Panc1 (cell line): ENCODE measurements at regions not wholly inside any gene's neighbourhood (a gene's known extent, or its start where the extent isn't known, plus 50 kb on each side); places are given as distances from the start of the nearest gene placed in this dataset.

ENCODE experiments used
- ATAC-seq: fragments of 200-7000 bp; cut with Tn5 transposase; 2 replicates; pipeline ENCODE4 v1.9.1; 2020; ENCODE audit warnings: mild to moderate bottlenecking, moderate library complexity
- BruUV-seq: library from RNA; stranded (reverse); fragments of 400-500 nt; replicated peaks from 2 replicates; lab custom pipeline; 2021; lab: Mats Ljungman, UMichigan
- CTCF ChIA-PET: fragments of 300-600 bp; sonication (Branson Sonifier 250); formaldehyde crosslinking; loops from one replicate; lab custom pipeline; 2022; ENCODE audit warnings: antibody characterized with exemption; lab: Charles Lee
- POLR2A ChIA-PET: fragments of 300-600 bp; sonication (Branson Sonifier 250); formaldehyde crosslinking; loops from one replicate; lab custom pipeline; 2022; ENCODE audit warnings: antibody characterized with exemption; lab: Charles Lee
- DNase-seq: peaks from one replicate; pipeline ENCODE4 v3.0.0-alpha.2; 2010; ENCODE audit warnings: low read depth, low spot score
- H3K27ac ChIP-seq: 2 replicates; pipeline ENCODE4 v1.5.1; 2011; ENCODE audit warnings: mild to moderate bottlenecking, low read length, inconsistent platforms
- H3K27me3 ChIP-seq: fragments of 200-500 bp; sonication (Bioruptor generic); 2 replicates; pipeline ENCODE4 v1.6.0; 2014; ENCODE audit warnings: low read length, inconsistent platforms; ENCODE audit not compliant: control insufficient read depth, insufficient read depth
- H3K36me3 ChIP-seq: fragments of 200-500 bp; sonication (Bioruptor generic); 2 replicates; pipeline ENCODE4 v1.5.1; 2014; ENCODE audit warnings: inconsistent platforms, mild to moderate bottlenecking, low read length, moderate library complexity; ENCODE audit not compliant: control insufficient read depth, insufficient read depth
- H3K4me1 ChIP-seq: 2 replicates; pipeline ENCODE4 v1.5.1; 2011; ENCODE audit warnings: inconsistent platforms, mild to moderate bottlenecking, low read length, moderate library complexity; ENCODE audit not compliant: control insufficient read depth, insufficient read depth
- H3K4me3 ChIP-seq, 2 experiments: 2 replicates each; pipeline ENCODE4 v1.5.1; 2011 to 2012; ENCODE audit warnings: low read depth in 2 of 2, low read length in 2 of 2, mild to moderate bottlenecking in 2 of 2, inconsistent platforms in 1 of 2, moderate library complexity in 1 of 2
- H3K9me3 ChIP-seq: fragments of 200-500 bp; sonication (Bioruptor generic); 2 replicates; pipeline ENCODE4 v1.5.1; 2014; ENCODE audit warnings: low read depth, mild to moderate bottlenecking, inconsistent platforms, low read length, moderate library complexity; ENCODE audit not compliant: control insufficient read depth, insufficient read depth
- POLR2AphosphoS5 ChIP-seq: IDR thresholded peaks from 2 replicates; pipeline ENCODE4 v1.6.1; 2012; ENCODE audit warnings: mild to moderate bottlenecking, low read depth, low read length, moderate library complexity
- SIN3A ChIP-seq: IDR thresholded peaks from 2 replicates; pipeline ENCODE4 v1.6.1; 2012; ENCODE audit warnings: low read depth, mild to moderate bottlenecking, low read length, moderate library complexity, borderline replicate concordance; ENCODE audit not compliant: insufficient read depth
- TCF7L2 ChIP-seq: IDR thresholded peaks from 2 replicates; pipeline ENCODE4 v1.6.1; 2011; ENCODE audit warnings: mild to moderate bottlenecking, low read depth, low read length, inconsistent platforms
- in situ Hi-C: cut with HindIII; loops from 2 replicates; pipeline ENCODE4 v1.10.0; 2016; ENCODE audit warnings: low sequenced_read_pairs, low pct_unique_long_range_greater_than_20kb
- intact Hi-C: fragments of 100-400 bp; cut with micrococcal nuclease; formaldehyde crosslinking; loops from one replicate; pipeline ENCODE4 v1.10.0; 2022; ENCODE audit not compliant: unreplicated experiment
- TF ChIP-seq, protein P1 (sequence below), 2 experiments: IDR thresholded peaks; 2 replicates each; pipeline ENCODE4 v1.6.1; 2011 to 2012; ENCODE audit warnings: low read depth in 2 of 2, control low read depth in 1 of 2, low read length in 1 of 2, mild to moderate bottlenecking in 1 of 2, moderate library complexity in 1 of 2; ENCODE audit not compliant: insufficient read depth in 1 of 2
- TF ChIP-seq, protein P2 (sequence below): fragments of 450-650 bp; IDR thresholded peaks from 2 replicates; pipeline ENCODE4 v1.5.1; 2017; ENCODE audit warnings: mild to moderate bottlenecking

DNA sequence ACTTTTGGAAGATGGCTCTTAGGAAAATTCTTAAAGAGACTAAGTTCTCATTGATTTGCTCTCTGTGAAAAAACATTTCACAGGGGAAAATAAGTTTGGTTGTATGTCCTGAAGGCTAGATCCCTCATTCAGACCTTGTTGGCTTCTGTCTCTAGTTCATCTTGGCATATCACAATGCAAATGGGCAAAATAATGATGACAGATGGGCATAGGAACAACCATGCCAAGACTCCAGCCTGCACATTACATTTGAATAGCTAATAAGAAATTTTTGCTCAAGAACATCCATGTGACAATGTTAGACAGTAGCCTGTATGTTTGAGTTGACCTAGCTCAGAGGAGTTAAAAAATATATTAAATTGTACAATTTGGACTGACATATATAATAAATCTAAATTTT lies 292.9 kb downstream of the PLA2G4A start:
- Histone ChIP-seq H3K9me3 (no peaks in the 10 kb centered on the region), H3K27ac (no peak overlapping the region), H3K36me3 (no peaks in the 10 kb centered on the region), H3K27me3 (no peaks in the 10 kb centered on the region), H3K4me1 (no peaks in the 10 kb centered on the region), H3K4me3 (no peak overlapping the region)
- BruUV-seq = no TSS peak
- CTCF ChIA-PET = no interaction called here
- no peak for DNase-seq
- intact Hi-C loops = no loop called here
- TF ChIP-seq, protein P1, sequence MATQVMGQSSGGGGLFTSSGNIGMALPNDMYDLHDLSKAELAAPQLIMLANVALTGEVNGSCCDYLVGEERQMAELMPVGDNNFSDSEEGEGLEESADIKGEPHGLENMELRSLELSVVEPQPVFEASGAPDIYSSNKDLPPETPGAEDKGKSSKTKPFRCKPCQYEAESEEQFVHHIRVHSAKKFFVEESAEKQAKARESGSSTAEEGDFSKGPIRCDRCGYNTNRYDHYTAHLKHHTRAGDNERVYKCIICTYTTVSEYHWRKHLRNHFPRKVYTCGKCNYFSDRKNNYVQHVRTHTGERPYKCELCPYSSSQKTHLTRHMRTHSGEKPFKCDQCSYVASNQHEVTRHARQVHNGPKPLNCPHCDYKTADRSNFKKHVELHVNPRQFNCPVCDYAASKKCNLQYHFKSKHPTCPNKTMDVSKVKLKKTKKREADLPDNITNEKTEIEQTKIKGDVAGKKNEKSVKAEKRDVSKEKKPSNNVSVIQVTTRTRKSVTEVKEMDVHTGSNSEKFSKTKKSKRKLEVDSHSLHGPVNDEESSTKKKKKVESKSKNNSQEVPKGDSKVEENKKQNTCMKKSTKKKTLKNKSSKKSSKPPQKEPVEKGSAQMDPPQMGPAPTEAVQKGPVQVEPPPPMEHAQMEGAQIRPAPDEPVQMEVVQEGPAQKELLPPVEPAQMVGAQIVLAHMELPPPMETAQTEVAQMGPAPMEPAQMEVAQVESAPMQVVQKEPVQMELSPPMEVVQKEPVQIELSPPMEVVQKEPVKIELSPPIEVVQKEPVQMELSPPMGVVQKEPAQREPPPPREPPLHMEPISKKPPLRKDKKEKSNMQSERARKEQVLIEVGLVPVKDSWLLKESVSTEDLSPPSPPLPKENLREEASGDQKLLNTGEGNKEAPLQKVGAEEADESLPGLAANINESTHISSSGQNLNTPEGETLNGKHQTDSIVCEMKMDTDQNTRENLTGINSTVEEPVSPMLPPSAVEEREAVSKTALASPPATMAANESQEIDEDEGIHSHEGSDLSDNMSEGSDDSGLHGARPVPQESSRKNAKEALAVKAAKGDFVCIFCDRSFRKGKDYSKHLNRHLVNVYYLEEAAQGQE (IDR thresholded peaks at IDR 0.05; ENCODE audit: insufficient read depth in 1 of 2, low read depth in 2 of 2, low read length in 1 of 2) = no peak
- no peak for TF ChIP-seq TCF7L2
- no peak for TF ChIP-seq POLR2AphosphoS5
- TF ChIP-seq SIN3A = no peak
- TF ChIP-seq, protein P2, sequence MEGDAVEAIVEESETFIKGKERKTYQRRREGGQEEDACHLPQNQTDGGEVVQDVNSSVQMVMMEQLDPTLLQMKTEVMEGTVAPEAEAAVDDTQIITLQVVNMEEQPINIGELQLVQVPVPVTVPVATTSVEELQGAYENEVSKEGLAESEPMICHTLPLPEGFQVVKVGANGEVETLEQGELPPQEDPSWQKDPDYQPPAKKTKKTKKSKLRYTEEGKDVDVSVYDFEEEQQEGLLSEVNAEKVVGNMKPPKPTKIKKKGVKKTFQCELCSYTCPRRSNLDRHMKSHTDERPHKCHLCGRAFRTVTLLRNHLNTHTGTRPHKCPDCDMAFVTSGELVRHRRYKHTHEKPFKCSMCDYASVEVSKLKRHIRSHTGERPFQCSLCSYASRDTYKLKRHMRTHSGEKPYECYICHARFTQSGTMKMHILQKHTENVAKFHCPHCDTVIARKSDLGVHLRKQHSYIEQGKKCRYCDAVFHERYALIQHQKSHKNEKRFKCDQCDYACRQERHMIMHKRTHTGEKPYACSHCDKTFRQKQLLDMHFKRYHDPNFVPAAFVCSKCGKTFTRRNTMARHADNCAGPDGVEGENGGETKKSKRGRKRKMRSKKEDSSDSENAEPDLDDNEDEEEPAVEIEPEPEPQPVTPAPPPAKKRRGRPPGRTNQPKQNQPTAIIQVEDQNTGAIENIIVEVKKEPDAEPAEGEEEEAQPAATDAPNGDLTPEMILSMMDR = no peak
- ATAC-seq = no peak
- in situ Hi-C loops = no loop called here
- POLR2A ChIA-PET = no interaction called here

DNA sequence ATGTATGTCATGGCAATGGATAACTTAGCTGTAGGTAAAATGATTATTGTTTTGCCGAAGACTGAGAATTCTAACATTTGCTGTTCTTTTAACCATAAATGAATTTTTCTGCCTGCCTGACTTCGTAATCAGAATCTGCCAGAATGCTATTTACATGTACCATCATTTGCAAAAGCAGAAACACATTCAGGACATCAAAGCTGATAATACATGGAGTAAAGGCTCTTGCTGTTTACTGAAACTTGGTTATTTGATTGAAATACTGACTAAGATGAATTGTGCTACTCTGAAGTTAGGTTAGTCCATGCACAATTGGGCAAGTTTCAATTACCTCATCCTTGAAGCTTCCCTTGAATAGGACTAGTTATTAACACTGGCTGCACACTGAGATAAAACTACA lies 293.8 kb downstream of the PLA2G4A start:
- Histone ChIP-seq H3K4me3 (no peak overlapping the region), H3K27me3 (no peaks in the 10 kb centered on the region), H3K4me1 (no peaks in the 10 kb centered on the region), H3K9me3 (no peaks in the 10 kb centered on the region), H3K27ac (no peak overlapping the region), H3K36me3 (no peaks in the 10 kb centered on the region)
- ChIA-PET POLR2A (no interaction called here), CTCF (no interaction called here)
- TF ChIP-seq TCF7L2 = no peak
- TF ChIP-seq POLR2AphosphoS5 = no peak
- no peak for TF ChIP-seq SIN3A
- TF ChIP-seq, protein P1 (IDR thresholded peaks at IDR 0.05; ENCODE audit: insufficient read depth in 1 of 2, low read depth in 2 of 2, low read length in 1 of 2) = no peak
- TF ChIP-seq, protein P2 = no peak
- intact Hi-C loops (no loop called here), in situ Hi-C loops (no loop called here)
- no TSS peak for BruUV-seq
- no peak for ATAC-seq
- no peak for DNase-seq
